Neuronal stem cell (in vitro differentiated cells): ENCODE measurements at regions not wholly inside any gene's neighbourhood (a gene's known extent, or its start where the extent isn't known, plus 50 kb on each side); places are given as distances from the start of the nearest gene placed in this dataset.
"Not testable (repeated sequence)": the region's sequence is repeated elsewhere in the genome, so short reads cannot be mapped to it uniquely, and the experiment has no call there.

Source experiments
- DNase-seq: peaks from one replicate; pipeline ENCODE4 v3.0.0-alpha.2; 2013; ENCODE audit warnings: low spot score
- H2AFZ ChIP-seq: one replicate; pipeline ENCODE4 v1.6.1; 2013; ENCODE audit warnings: mild to moderate bottlenecking, low read length, inconsistent platforms
- H2AK5ac ChIP-seq: 2 replicates; pipeline ENCODE4 v1.6.1; 2013; ENCODE audit warnings: low read depth, mild to moderate bottlenecking, inconsistent platforms, low read length, moderate library complexity, mixed read lengths
- H2BK120ac ChIP-seq: 2 replicates; pipeline ENCODE4 v1.6.1; 2013; ENCODE audit warnings: low read depth, mild to moderate bottlenecking, inconsistent platforms, low read length, moderate library complexity, mixed read lengths
- H2BK12ac ChIP-seq: one replicate; pipeline ENCODE4 v1.6.1; 2013; ENCODE audit warnings: low read length, inconsistent platforms
- H2BK15ac ChIP-seq: 2 replicates; pipeline ENCODE4 v1.6.1; 2013; ENCODE audit warnings: mild to moderate bottlenecking, low read length, inconsistent platforms, mixed read lengths
- H2BK5ac ChIP-seq: one replicate; pipeline ENCODE4 v1.6.1; 2013; ENCODE audit warnings: inconsistent platforms, mild to moderate bottlenecking, low read length, moderate library complexity
- H3K14ac ChIP-seq: one replicate; pipeline ENCODE4 v1.6.1; 2013; ENCODE audit warnings: low read length, inconsistent platforms
- H3K18ac ChIP-seq: 2 replicates; pipeline ENCODE4 v1.6.1; 2013; ENCODE audit warnings: low read length, inconsistent platforms
- H3K23ac ChIP-seq: 2 replicates; pipeline ENCODE4 v1.6.1; 2013; ENCODE audit warnings: low read depth, mild to moderate bottlenecking, mixed read lengths, low read length, inconsistent platforms; ENCODE audit not compliant: poor library complexity
- H3K27ac ChIP-seq: replicated peaks from 3 replicates; pipeline ENCODE4 v1.5.1; 2013; ENCODE audit warnings: low read length, inconsistent platforms
- H3K27me3 ChIP-seq, 3 experiments: 2 replicates each; pipeline ENCODE4 v1.6.1; 2013; ENCODE audit warnings: low read length in 3 of 3, mild to moderate bottlenecking in 2 of 3, inconsistent platforms in 1 of 3, low read depth in 1 of 3, mixed read lengths in 1 of 3, moderate library complexity in 1 of 3; ENCODE audit not compliant: control insufficient read depth in 3 of 3, insufficient read depth in 3 of 3
- H3K36me3 ChIP-seq, 2 donors: replicated peaks in 1 of 2; 2 replicates each; pipeline ENCODE4 v1.6.1; 2013; ENCODE audit warnings: low read length in 2 of 2; ENCODE audit not compliant: control insufficient read depth in 2 of 2, insufficient read depth in 2 of 2
- H3K4ac ChIP-seq: 2 replicates; pipeline ENCODE4 v1.6.1; 2013; ENCODE audit warnings: inconsistent platforms, mild to moderate bottlenecking, low read length, moderate library complexity
- H3K4me1 ChIP-seq, 2 donors: 1 replicate in 1 of 2; 2 replicates in 1 of 2; pipeline ENCODE4 v1.6.1; 2013; ENCODE audit warnings: low read length in 2 of 2, low read depth in 1 of 2; ENCODE audit not compliant: control insufficient read depth in 2 of 2, insufficient read depth in 1 of 2
- H3K4me2 ChIP-seq: one replicate; pipeline ENCODE4 v1.6.1; 2013; ENCODE audit warnings: mild to moderate bottlenecking, low read length, inconsistent platforms; ENCODE audit not compliant: insufficient read depth, poor library complexity, severe bottlenecking
- H3K4me3 ChIP-seq, 2 donors: 2 replicates each; pipeline ENCODE4 v1.5.1; 2013; ENCODE audit warnings: low read length in 2 of 2, mild to moderate bottlenecking in 2 of 2, inconsistent platforms in 1 of 2, moderate library complexity in 1 of 2
- H3K79me1 ChIP-seq: one replicate; pipeline ENCODE4 v1.6.1; 2013; ENCODE audit warnings: low read depth, mild to moderate bottlenecking, inconsistent platforms, low read length, moderate library complexity
- H3K9ac ChIP-seq: one replicate; pipeline ENCODE4 v1.6.1; 2013; ENCODE audit warnings: mild to moderate bottlenecking, low read depth, low read length, inconsistent platforms; ENCODE audit not compliant: poor library complexity
- H3K9me3 ChIP-seq, 2 donors: replicated peaks in 1 of 2; 2 replicates each; pipeline versions ENCODE3 to v1.6.1; 2013; ENCODE audit warnings: low read length in 2 of 2, mild to moderate bottlenecking in 2 of 2, inconsistent platforms in 1 of 2, low read depth in 1 of 2, mixed read lengths in 1 of 2, moderate library complexity in 1 of 2; ENCODE audit not compliant: control insufficient read depth in 2 of 2, insufficient read depth in 1 of 2
- H4K8ac ChIP-seq: one replicate; pipeline ENCODE4 v1.6.1; 2013; ENCODE audit warnings: low read depth, mild to moderate bottlenecking, inconsistent platforms, low read length, moderate library complexity
- H4K91ac ChIP-seq: one replicate; pipeline ENCODE4 v1.6.1; 2013; ENCODE audit warnings: low read length, low read depth, mild to moderate bottlenecking, inconsistent platforms; ENCODE audit not compliant: poor library complexity
- WGBS, 2 donors: extraction: QIAGEN DNeasy Blood & Tissue Kit; methylation state at CpG; one replicate each; pipeline ENCODE4 v1.1.7; 2013; ENCODE audit warnings: missing lambda C conversion rate in 2 of 2, mixed read lengths in 1 of 2; ENCODE audit not compliant: insufficient read length in 2 of 2, insufficient replicate concordance in 1 of 2; ENCODE audit errors: extremely low coverage in 2 of 2; 5-methylcytosine and 5-hydroxymethylcytosine counted together

DNA sequence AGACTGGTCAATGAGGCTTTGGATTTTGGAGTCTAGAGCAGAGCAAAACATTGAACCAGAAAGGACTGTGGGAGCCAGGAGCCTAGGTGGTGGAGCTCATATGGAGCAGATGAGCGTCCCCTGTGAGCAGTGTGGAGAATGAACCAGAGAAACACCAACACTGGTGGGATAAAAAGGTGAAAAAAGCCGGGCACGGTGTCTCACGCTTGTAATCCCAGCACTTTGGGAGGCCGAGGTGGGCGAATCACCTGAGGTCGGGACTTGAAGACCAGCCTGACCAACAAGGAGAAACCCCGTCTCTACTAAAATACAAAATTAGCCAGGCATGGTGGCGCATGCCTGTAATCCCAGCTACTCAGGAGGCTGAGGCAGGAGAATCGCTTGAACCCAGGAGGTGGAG is 192.7 kb upstream of the CDH5 start:
- not testable (repeated sequence) for H4K91ac ChIP-seq

DNA sequence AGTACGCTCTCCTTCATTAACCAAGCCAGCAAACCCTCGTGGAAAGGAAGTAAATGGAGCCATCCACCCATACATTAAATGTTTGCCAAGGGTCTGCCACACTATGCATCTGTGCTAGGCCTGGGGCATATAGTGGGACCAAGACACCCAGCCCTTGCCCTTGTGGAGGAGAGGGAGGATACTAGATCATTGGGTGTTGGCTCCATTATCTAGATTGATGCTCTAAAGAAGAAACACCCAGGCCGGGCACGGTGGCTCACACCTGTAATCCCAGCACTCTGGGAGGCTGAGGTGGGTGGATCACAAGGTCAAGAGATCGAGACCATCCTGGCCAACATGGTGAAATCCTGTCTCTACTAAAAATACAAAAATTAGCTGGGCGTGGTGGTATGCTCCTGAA is 193.3 kb upstream of the CDH5 start:
- not testable (repeated sequence) for H2BK12ac ChIP-seq, H2AFZ ChIP-seq, DNase-seq, H3K4me3 ChIP-seq, H2AK5ac ChIP-seq, H3K4me1 ChIP-seq, H3K9ac ChIP-seq, H2BK15ac ChIP-seq, H4K8ac ChIP-seq, H3K27me3 ChIP-seq, H3K4me2 ChIP-seq, H3K79me1 ChIP-seq, H3K18ac ChIP-seq, H3K9me3 ChIP-seq, H3K14ac ChIP-seq, H2BK120ac ChIP-seq, H3K23ac ChIP-seq, H3K27ac ChIP-seq, H4K91ac ChIP-seq, H3K4ac ChIP-seq, H2BK5ac ChIP-seq, H3K36me3 ChIP-seq
- no CpG with 5 or more reads among the region's 6 CpGs for WGBS, 2 donors

More for the DNA sequence above, 192.7 kb upstream of the CDH5 start:
- H3K79me1 ChIP-seq, H3K23ac ChIP-seq, H3K4ac ChIP-seq, H2BK12ac ChIP-seq, H2BK15ac ChIP-seq, H3K14ac ChIP-seq, H3K9me3 ChIP-seq, H3K27ac ChIP-seq, H2AFZ ChIP-seq, H2AK5ac ChIP-seq, H3K4me3 ChIP-seq, H3K4me1 ChIP-seq, H3K18ac ChIP-seq, DNase-seq, H2BK5ac ChIP-seq, H3K9ac ChIP-seq, H2BK120ac ChIP-seq, H4K8ac ChIP-seq, H3K4me2 ChIP-seq, H3K27me3 ChIP-seq, H3K36me3 ChIP-seq: not testable (repeated sequence)
- no CpG with 5 or more reads among the region's 10 CpGs for WGBS, 2 donors

DNA sequence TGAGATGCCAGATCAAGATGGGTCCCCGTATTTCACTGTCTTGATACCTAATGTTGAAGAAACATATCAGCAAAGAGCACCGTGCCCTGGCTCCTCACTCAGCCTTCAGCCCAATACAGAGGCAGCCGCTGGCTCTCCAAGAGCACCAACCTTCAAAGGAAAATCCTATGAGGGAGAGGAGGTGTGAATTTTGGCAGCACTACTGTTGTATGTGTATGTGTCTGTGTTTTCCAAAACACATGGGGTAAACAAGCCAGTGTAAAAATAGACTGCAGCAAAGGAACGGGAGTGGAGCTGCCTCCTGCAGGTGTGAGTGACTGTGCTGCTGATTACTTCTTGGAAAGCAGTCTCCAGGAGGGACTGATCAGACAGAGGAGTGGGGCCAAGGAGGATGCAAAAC is 194.0 kb upstream of the CDH5 start:
- Histone ChIP-seq H3K79me1 (no peaks in the 10 kb centered on the region), H2AFZ (no peak overlapping the region), H2BK120ac (no peak overlapping the region), H2BK15ac (no peak overlapping the region), H3K23ac (no peak overlapping the region), H4K8ac (no peak overlapping the region), H2AK5ac (no peak overlapping the region), H3K9me3 (no peaks in the 10 kb centered on the region), H3K9ac (no peak overlapping the region), H3K4me3 (no peak overlapping the region), H2BK12ac (no peak overlapping the region), H4K91ac (no peak overlapping the region), H3K18ac (no peak overlapping the region), H3K36me3 (no peaks in the 10 kb centered on the region), H3K4ac (no peak overlapping the region), H3K27ac (no peak overlapping the region), H3K4me1 (no peaks in the 10 kb centered on the region), H3K14ac (no peak overlapping the region), H2BK5ac (no peak overlapping the region), H3K27me3 (no peaks in the 10 kb centered on the region), H3K4me2 (no peak overlapping the region)
- DNase-seq: no peak
- no CpG with 5 or more reads among the region's 4 CpGs for WGBS, 2 donors

DNA sequence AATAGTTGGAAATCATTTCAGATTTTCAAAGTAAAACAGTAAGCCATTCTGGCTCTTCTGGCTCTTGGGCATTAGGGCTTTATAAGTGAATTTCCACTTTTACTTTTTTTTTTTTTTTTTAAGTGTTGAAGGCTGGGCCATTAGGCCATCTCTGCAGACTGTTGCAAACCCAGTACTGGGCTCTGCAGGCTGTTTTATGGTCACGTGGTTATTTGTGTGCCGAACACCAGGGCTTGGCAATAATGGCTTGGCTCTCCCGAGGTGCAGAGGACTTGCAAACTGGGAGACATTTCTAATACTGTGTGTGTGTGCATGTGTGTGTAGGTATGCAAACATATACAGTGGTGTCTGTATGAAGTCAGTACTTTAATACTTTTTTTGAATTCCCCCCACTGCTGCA is 194.9 kb upstream of the CDH5 start:
- DNase-seq: no peak
- H2BK120ac ChIP-seq: no peak overlapping the region
- WGBS, 2 donors: no CpG with 5 or more reads among the region's 3 CpGs

More for the DNA sequence above, 194.9 kb upstream of the CDH5 start:
- Histone ChIP-seq H3K9ac (no peak overlapping the region), H3K4ac (no peak overlapping the region), H3K4me2 (no peak overlapping the region), H3K27me3 (no peaks in the 10 kb centered on the region), H3K36me3 (no peaks in the 10 kb centered on the region), H3K4me1 (no peaks in the 10 kb centered on the region), H3K27ac (no peak overlapping the region), H3K9me3 (peaks cover 0 to 3% of the 10 kb centered on the region in 2 donors), H3K79me1 (no peaks in the 10 kb centered on the region), H3K23ac (no peak overlapping the region), H3K18ac (no peak overlapping the region), H2BK5ac (no peak overlapping the region), H2AFZ (no peak overlapping the region), H2BK12ac (no peak overlapping the region), H2AK5ac (no peak overlapping the region), H3K14ac (no peak overlapping the region), H4K91ac (no peak overlapping the region), H4K8ac (no peak overlapping the region), H3K4me3 (no peak overlapping the region), H2BK15ac (no peak overlapping the region)
